ENCODE measurements at regions not wholly inside any gene's neighbourhood (a gene's known extent, or its start where the extent isn't known, plus 50 kb on each side); places are given as distances from the start of the nearest gene placed in this dataset.

DNA sequence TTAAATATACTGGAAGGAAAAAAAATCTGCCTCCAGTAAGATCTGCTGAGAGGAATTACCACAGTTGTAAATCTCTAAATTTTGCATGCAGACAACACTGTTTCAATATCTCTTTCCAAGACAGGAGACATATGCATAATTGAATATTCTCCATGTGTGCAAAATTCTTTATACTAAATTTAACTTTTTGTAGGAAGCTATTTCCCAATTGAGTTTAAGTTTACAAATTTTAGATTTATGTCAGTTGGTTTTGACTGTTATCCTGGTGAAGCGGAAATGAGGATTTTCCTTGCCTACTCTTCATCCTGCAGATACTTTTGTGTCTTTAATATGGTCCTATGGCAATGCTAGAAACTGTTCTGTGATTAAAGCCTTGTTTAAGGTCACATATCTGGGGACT, 1352.9 kb downstream of the FSTL5 start:
- Histone ChIP-seq H3K4me1 (ENCODE audit: control insufficient read depth, insufficient read depth, low read length) (no peaks in the 10 kb centered on the region), H3K36me3 (ENCODE audit: control insufficient read depth, insufficient read depth, low read length) (no peaks in the 10 kb centered on the region), H3K4me3 (ENCODE audit: low read depth in 2 of 2, low read length in 2 of 2) (no peak overlapping the region), H3K27me3 (ENCODE audit: control insufficient read depth, insufficient read depth, low read length) (no peaks in the 10 kb centered on the region), H3K27ac (ENCODE audit: low read length) (no peak overlapping the region), H3K9me3 (ENCODE audit: control insufficient read depth, insufficient read depth, low read depth, low read length) (no peaks in the 10 kb centered on the region)
- POLR2A ChIA-PET, result no interaction called here
- TF ChIP-seq, protein P1, sequence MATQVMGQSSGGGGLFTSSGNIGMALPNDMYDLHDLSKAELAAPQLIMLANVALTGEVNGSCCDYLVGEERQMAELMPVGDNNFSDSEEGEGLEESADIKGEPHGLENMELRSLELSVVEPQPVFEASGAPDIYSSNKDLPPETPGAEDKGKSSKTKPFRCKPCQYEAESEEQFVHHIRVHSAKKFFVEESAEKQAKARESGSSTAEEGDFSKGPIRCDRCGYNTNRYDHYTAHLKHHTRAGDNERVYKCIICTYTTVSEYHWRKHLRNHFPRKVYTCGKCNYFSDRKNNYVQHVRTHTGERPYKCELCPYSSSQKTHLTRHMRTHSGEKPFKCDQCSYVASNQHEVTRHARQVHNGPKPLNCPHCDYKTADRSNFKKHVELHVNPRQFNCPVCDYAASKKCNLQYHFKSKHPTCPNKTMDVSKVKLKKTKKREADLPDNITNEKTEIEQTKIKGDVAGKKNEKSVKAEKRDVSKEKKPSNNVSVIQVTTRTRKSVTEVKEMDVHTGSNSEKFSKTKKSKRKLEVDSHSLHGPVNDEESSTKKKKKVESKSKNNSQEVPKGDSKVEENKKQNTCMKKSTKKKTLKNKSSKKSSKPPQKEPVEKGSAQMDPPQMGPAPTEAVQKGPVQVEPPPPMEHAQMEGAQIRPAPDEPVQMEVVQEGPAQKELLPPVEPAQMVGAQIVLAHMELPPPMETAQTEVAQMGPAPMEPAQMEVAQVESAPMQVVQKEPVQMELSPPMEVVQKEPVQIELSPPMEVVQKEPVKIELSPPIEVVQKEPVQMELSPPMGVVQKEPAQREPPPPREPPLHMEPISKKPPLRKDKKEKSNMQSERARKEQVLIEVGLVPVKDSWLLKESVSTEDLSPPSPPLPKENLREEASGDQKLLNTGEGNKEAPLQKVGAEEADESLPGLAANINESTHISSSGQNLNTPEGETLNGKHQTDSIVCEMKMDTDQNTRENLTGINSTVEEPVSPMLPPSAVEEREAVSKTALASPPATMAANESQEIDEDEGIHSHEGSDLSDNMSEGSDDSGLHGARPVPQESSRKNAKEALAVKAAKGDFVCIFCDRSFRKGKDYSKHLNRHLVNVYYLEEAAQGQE (IDR thresholded peaks at IDR 0.05; ENCODE audit: insufficient read depth in 1 of 2, low read depth in 2 of 2, low read length in 1 of 2), result no peak
- TF ChIP-seq TCF7L2 (IDR thresholded peaks at IDR 0.05; ENCODE audit: low read depth, low read length) (no peak), POLR2AphosphoS5 (IDR thresholded peaks at IDR 0.05; ENCODE audit: low read depth, low read length) (no peak), SIN3A (IDR thresholded peaks at IDR 0.05; ENCODE audit: borderline replicate concordance, insufficient read depth, low read depth, low read length) (no peak)
- TF ChIP-seq, protein P2, sequence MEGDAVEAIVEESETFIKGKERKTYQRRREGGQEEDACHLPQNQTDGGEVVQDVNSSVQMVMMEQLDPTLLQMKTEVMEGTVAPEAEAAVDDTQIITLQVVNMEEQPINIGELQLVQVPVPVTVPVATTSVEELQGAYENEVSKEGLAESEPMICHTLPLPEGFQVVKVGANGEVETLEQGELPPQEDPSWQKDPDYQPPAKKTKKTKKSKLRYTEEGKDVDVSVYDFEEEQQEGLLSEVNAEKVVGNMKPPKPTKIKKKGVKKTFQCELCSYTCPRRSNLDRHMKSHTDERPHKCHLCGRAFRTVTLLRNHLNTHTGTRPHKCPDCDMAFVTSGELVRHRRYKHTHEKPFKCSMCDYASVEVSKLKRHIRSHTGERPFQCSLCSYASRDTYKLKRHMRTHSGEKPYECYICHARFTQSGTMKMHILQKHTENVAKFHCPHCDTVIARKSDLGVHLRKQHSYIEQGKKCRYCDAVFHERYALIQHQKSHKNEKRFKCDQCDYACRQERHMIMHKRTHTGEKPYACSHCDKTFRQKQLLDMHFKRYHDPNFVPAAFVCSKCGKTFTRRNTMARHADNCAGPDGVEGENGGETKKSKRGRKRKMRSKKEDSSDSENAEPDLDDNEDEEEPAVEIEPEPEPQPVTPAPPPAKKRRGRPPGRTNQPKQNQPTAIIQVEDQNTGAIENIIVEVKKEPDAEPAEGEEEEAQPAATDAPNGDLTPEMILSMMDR (IDR thresholded peaks at IDR 0.05), result no peak
- DNase-seq (ENCODE audit: low read depth, low spot score), result no peak
- no peak for ATAC-seq
- no TSS peak for BruUV-seq (replicated peaks)
- CTCF ChIA-PET, result no interaction called here
- intact Hi-C loops (cut with micrococcal nuclease; ENCODE audit: unreplicated experiment) (no loop called here), in situ Hi-C loops (cut with HindIII; ENCODE audit: low pct_unique_long_range_greater_than_20kb, low sequenced_read_pairs) (no loop called here)

DNA sequence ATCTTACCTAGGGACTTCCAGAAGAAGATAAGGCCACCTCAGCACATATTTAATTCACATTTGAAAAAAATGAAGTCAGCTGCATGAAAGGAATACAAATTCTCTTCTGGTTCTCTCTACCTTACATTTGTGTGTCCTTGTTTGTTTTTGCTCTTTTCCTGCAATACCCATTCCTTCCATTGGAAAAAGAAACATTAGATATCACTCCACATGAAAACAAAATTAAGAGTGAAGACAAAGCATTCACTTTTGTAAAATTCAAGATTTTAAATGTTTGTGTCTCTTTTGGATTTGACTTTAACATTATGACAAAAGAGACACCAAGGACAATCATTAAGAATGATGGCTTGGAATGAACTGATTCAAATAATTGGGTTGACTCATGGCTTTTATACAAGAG, 1351.8 kb downstream of the FSTL5 start:
- Histone ChIP-seq H3K4me3 (ENCODE audit: low read depth in 2 of 2, low read length in 2 of 2) (no peak overlapping the region), H3K27me3 (ENCODE audit: control insufficient read depth, insufficient read depth, low read length) (no peaks in the 10 kb centered on the region), H3K36me3 (ENCODE audit: control insufficient read depth, insufficient read depth, low read length) (no peaks in the 10 kb centered on the region), H3K27ac (ENCODE audit: low read length) (no peak overlapping the region), H3K4me1 (ENCODE audit: control insufficient read depth, insufficient read depth, low read length) (no peaks in the 10 kb centered on the region), H3K9me3 (ENCODE audit: control insufficient read depth, insufficient read depth, low read depth, low read length) (no peaks in the 10 kb centered on the region)
- intact Hi-C loops (cut with micrococcal nuclease; ENCODE audit: unreplicated experiment) (no loop called here), in situ Hi-C loops (cut with HindIII; ENCODE audit: low pct_unique_long_range_greater_than_20kb, low sequenced_read_pairs) (no loop called here)
- ChIA-PET CTCF (no interaction called here), POLR2A (no interaction called here)
- no TSS peak for BruUV-seq (replicated peaks)
- no peak for DNase-seq (ENCODE audit: low read depth, low spot score)
- no peak for ATAC-seq
- TF ChIP-seq, protein P1 (IDR thresholded peaks at IDR 0.05; ENCODE audit: insufficient read depth in 1 of 2, low read depth in 2 of 2, low read length in 1 of 2), result no peak
- TF ChIP-seq SIN3A (IDR thresholded peaks at IDR 0.05; ENCODE audit: borderline replicate concordance, insufficient read depth, low read depth, low read length), result no peak
- TF ChIP-seq TCF7L2 (IDR thresholded peaks at IDR 0.05; ENCODE audit: low read depth, low read length), result no peak

All from Panc1 (cell line).